GM04504 (cell line): ENCODE measurements at regions not wholly inside any gene's neighbourhood (a gene's known extent, or its start where the extent isn't known, plus 50 kb on each side); places are given as distances from the start of the nearest gene placed in this dataset.

ENCODE experiments used
- DNase-seq: peaks from one replicate; pipeline ENCODE4 v3.0.0-alpha.2; 2012; ENCODE audit warnings: low read depth

DNA sequence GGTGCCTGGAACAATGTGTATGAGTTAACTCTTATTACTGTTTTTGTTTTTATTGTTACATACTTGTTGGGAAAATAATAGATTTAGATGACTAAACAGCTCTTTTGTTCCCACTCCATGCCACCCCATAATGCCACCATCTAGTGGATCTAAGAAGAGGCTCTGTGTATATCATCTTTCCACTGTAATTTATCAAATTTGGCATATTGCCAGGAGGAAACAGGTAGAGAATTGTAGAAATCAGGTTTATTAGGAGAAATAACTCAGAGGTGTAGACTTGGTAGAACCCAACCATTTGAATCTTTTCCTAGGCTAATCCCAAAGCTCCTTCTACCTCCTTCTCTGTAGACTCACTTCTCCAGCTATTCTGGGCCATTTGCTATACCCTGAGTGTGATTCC lies 150.6 kb downstream of the GATB start:
- no peak for DNase-seq

DNA sequence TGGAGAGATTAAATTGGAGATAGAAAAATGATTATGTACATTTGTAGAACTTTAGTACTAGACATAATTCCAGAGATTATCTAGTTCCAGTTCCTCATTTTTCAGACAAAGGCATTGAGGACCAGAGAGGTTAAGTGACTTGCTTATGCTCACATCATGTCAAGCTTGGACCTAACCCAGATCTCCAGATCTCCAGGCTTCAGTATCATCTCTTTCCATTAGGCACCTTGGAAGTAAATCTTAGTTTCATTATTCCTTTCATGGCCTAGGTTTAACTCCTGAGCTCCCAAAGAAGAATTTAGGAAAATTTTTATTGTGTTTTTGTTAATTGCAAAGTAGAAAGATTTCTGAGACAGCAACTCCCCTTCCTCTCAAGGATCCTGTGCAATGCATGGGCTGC lies 148.8 kb downstream of the GATB start:
- no peak for DNase-seq

DNA sequence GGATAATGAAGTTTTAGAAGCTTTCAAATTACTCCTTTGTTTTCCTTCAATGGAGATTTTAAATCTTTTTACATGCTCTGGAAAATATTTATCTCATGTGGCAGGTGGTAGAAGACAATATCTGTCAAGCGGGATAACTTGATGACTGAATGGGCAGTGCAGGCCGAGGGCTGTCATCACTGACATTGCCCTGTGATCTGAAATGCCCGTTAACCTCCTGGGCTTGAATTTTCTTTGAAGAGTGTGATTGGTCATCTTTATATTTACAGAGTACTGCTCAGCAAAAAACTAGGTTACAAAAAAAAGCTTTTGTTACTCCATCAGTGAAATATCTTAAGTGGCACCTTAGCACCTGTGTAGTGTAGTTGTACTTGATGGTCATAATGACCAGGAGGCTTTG lies 147.5 kb downstream of the GATB start:
- DNase-seq, result no peak

DNA sequence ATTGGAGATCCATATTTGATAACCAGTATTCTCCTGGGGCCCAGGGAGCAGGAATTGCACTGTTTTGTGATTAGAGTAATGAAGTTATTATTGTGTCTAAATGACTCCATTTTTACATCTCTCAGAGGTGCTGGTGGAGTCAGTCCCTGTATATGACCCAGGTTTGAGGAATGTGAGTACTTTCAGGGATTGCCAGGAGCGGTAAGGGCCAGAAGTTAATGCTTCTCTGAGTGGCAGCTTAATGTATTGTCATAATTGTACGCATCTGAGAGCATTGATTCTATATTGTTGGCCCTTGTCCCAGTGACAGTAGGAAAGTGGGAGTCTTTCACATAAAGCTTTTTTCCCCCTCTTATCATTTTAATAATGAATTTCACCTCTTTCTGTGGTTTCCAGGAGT lies 146.2 kb downstream of the GATB start:
- DNase-seq, result no peak

DNA sequence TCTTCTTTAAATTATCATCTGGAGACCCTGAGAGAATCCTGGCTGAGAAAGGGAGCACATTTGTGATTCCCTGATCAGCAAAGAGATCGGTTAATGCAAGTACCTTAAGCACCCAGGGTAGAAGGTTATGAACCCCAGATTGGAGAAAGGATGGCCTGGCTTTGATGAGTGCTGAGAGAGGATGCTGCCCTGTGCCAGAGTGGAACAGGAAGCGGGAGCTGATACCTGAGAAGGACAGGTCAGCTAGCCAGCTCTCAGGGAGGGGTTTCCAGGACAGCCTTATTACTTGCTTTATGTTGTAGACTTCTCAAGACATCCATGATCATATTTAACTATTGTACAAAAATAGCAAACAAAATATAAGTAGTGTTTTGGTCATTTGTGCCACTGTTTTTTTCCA lies 141.9 kb downstream of the GATB start:
- no peak for DNase-seq

DNA sequence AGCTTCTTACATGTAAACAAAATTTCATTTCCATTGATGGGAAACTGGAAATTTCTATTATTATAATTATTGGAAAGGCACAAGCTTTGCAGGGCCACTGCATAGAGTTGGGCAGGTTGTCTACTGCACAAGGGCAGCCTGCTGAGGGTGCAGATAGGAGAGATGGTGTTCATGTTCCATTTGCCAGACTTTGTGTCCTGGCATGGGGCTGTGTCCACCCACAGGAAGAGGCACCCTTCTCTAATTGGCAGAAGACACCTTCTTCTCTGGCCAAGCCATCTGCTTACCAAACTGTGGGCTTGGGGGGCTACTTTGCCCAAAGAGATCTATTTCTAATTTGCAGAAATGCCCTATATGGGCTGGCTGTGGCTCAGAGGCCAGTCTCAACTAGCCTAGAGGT lies 140.7 kb downstream of the GATB start:
- no peak for DNase-seq
